ENCODE measurements at regions not wholly inside any gene's neighbourhood (a gene's known extent, or its start where the extent isn't known, plus 50 kb on each side); places are given as distances from the start of the nearest gene placed in this dataset.

GRCh38 chr17:73719588-73720071 lies 75.4 kb upstream of the SDK2 start:
- CTCF ChIA-PET: interaction anchor here (1.5 kb wide), 1 partner anchor 10 kb away, joined by 3 read pairs; no protein-coding TSS in a partner anchor
- POLR2A ChIA-PET: no interaction called here
- H3K27me3 ChIP-seq (ENCODE audit: control insufficient read depth, insufficient read depth, low read length): no peaks in the 10 kb centered on the region
- no peak overlapping the region for H3K4me3 ChIP-seq (ENCODE audit: low read depth, low read length)
- DNase-seq (ENCODE audit: low read depth): no peak
- TF ChIP-seq CTCF (IDR thresholded peaks at IDR 0.05; ENCODE audit: insufficient read depth, low read depth, low read length): no peak
- H3K36me3 ChIP-seq (ENCODE audit: control insufficient read depth, insufficient read depth, low read length): no peaks in the 10 kb centered on the region

GRCh38 chr17:73720187-73720834 lies 76.1 kb upstream of the SDK2 start:
- CTCF ChIA-PET: interaction anchor here (1.5 kb wide), 1 partner anchor 11 kb away, joined by 3 read pairs; no protein-coding TSS in a partner anchor
- no peaks in the 10 kb centered on the region for H3K27me3 ChIP-seq (ENCODE audit: control insufficient read depth, insufficient read depth, low read length)
- POLR2A ChIA-PET: no interaction called here

GRCh38 chr17:73722165-73722564 lies 77.9 kb upstream of the SDK2 start:
- Histone ChIP-seq H3K4me3 (ENCODE audit: low read depth, low read length) (no peak overlapping the region), H3K27me3 (ENCODE audit: control insufficient read depth, insufficient read depth, low read length) (no peaks in the 10 kb centered on the region), H3K36me3 (ENCODE audit: control insufficient read depth, insufficient read depth, low read length) (no peaks in the 10 kb centered on the region)
- TF ChIP-seq CTCF (IDR thresholded peaks at IDR 0.05; ENCODE audit: insufficient read depth, low read depth, low read length): no peak
- ChIA-PET POLR2A (no interaction called here), CTCF (no interaction called here)
- no peak for DNase-seq (ENCODE audit: low read depth)

More at GRCh38 chr17:73720187-73720834, 76.1 kb upstream of the SDK2 start:
- H3K4me3 ChIP-seq (ENCODE audit: low read depth, low read length): no peak overlapping the region
- no peak for TF ChIP-seq CTCF (IDR thresholded peaks at IDR 0.05; ENCODE audit: insufficient read depth, low read depth, low read length)
- DNase-seq (ENCODE audit: low read depth): no peak
- H3K36me3 ChIP-seq (ENCODE audit: control insufficient read depth, insufficient read depth, low read length): no peaks in the 10 kb centered on the region

- ChIA-PET POLR2A (no interaction called here), CTCF (interaction anchor here (1.1 kb wide), 1 partner anchor 14 kb away, joined by 6 read pairs; no protein-coding TSS in a partner anchor)
- no peak for TF ChIP-seq CTCF (IDR thresholded peaks at IDR 0.05; ENCODE audit: insufficient read depth, low read depth, low read length)
- no peak for DNase-seq (ENCODE audit: low read depth)
- H3K4me3 ChIP-seq (ENCODE audit: low read depth, low read length): no peak overlapping the region
- no peaks in the 10 kb centered on the region for H3K36me3 ChIP-seq (ENCODE audit: control insufficient read depth, insufficient read depth, low read length)
- no peaks in the 10 kb centered on the region for H3K27me3 ChIP-seq (ENCODE audit: control insufficient read depth, insufficient read depth, low read length)
Observed at GRCh38 chr17:73723317-73723716, 79.1 kb upstream of the SDK2 start.

GRCh38 chr17:73724341-73724740 lies 80.1 kb upstream of the SDK2 start:
- TF ChIP-seq CTCF (IDR thresholded peaks at IDR 0.05; ENCODE audit: insufficient read depth, low read depth, low read length): no peak
- H3K4me3 ChIP-seq (ENCODE audit: low read depth, low read length): no peak overlapping the region
- DNase-seq (ENCODE audit: low read depth): no peak
- H3K27me3 ChIP-seq (ENCODE audit: control insufficient read depth, insufficient read depth, low read length): no peaks in the 10 kb centered on the region
- H3K36me3 ChIP-seq (ENCODE audit: control insufficient read depth, insufficient read depth, low read length): no peaks in the 10 kb centered on the region
- CTCF ChIA-PET: no interaction called here
- POLR2A ChIA-PET: no interaction called here
